ENCODE measurements at regions not wholly inside any gene's neighbourhood (a gene's known extent, or its start where the extent isn't known, plus 50 kb on each side); places are given as distances from the start of the nearest gene placed in this dataset.

GRCh38 chr5:71907001-71907588 is 188.0 kb downstream of the CARTPT start:
- Histone ChIP-seq H3K27ac (no peak overlapping the region), H3K4me1 (peaks cover 17% of the 10 kb centered on the region), H3K4me3 (no peak overlapping the region), H3K9me3 (no peaks in the 10 kb centered on the region), H3K27me3 (no peaks in the 10 kb centered on the region), H3K36me3 (no peaks in the 10 kb centered on the region)
- DNase-seq (ENCODE audit: low spot score in 2 of 2): no peak
- WGBS: 40% methylated on average over 3 of the region's 3 CpGs
- TF ChIP-seq CTCF (IDR thresholded peaks at IDR 0.05): no peak
- TF ChIP-seq POLR2AphosphoS5 (IDR thresholded peaks at IDR 0.05): no peak
- TF ChIP-seq EP300 (IDR thresholded peaks at IDR 0.05): no peak
- no peak for TF ChIP-seq POLR2A (IDR thresholded peaks at IDR 0.05)

GRCh38 chr5:71907608-71908145 is 188.6 kb downstream of the CARTPT start:
- TF ChIP-seq POLR2A (IDR thresholded peaks at IDR 0.05) (no peak), POLR2AphosphoS5 (IDR thresholded peaks at IDR 0.05) (no peak), EP300 (IDR thresholded peaks at IDR 0.05) (no peak), CTCF (IDR thresholded peaks at IDR 0.05) (no peak)
- H3K36me3 ChIP-seq: no peaks in the 10 kb centered on the region
- no peaks in the 10 kb centered on the region for H3K9me3 ChIP-seq
- WGBS: 56% methylated on average over 4 of the region's 4 CpGs
- H3K4me3 ChIP-seq: no peak overlapping the region
- H3K27me3 ChIP-seq: no peaks in the 10 kb centered on the region
- peaks cover 17% of the 10 kb centered on the region for H3K4me1 ChIP-seq
- H3K27ac ChIP-seq: no peak overlapping the region
- DNase-seq (ENCODE audit: low spot score in 2 of 2): no peak

GRCh38 chr5:71910741-71911140 is 191.7 kb downstream of the CARTPT start:
- Histone ChIP-seq H3K27me3 (no peaks in the 10 kb centered on the region), H3K36me3 (no peaks in the 10 kb centered on the region), H3K9me3 (no peaks in the 10 kb centered on the region), H3K4me1 (peaks cover 17% of the 10 kb centered on the region), H3K27ac (no peak overlapping the region), H3K4me3 (no peak overlapping the region)
- DNase-seq (ENCODE audit: low spot score in 2 of 2): no peak
- TF ChIP-seq POLR2AphosphoS5 (IDR thresholded peaks at IDR 0.05): no peak
- no peak for TF ChIP-seq EP300 (IDR thresholded peaks at IDR 0.05)
- TF ChIP-seq CTCF (IDR thresholded peaks at IDR 0.05): no peak
- TF ChIP-seq POLR2A (IDR thresholded peaks at IDR 0.05): no peak
- WGBS: 76% methylated on average over 3 of the region's 3 CpGs

- H3K4me3 ChIP-seq: no peak overlapping the region
- TF ChIP-seq EP300 (IDR thresholded peaks at IDR 0.05) (no peak), POLR2AphosphoS5 (IDR thresholded peaks at IDR 0.05) (no peak), CTCF (IDR thresholded peaks at IDR 0.05) (no peak)
- H3K4me1 ChIP-seq: peaks cover 7% of the 10 kb centered on the region
- no peaks in the 10 kb centered on the region for H3K27me3 ChIP-seq
- no peaks in the 10 kb centered on the region for H3K36me3 ChIP-seq
- DNase-seq (ENCODE audit: low spot score in 2 of 2): no peak
- 93% methylated on average over 1 of the region's 1 CpG for WGBS
- H3K9me3 ChIP-seq: no peaks in the 10 kb centered on the region
- no peak overlapping the region for H3K27ac ChIP-seq
These were observed 192.9 kb downstream of the CARTPT start for GRCh38 chr5:71912021-71912420.

- Histone ChIP-seq H3K27ac (no peak overlapping the region), H3K36me3 (no peaks in the 10 kb centered on the region), H3K4me3 (no peak overlapping the region), H3K9me3 (no peaks in the 10 kb centered on the region), H3K4me1 (no peaks in the 10 kb centered on the region), H3K27me3 (no peaks in the 10 kb centered on the region)
- TF ChIP-seq POLR2AphosphoS5 (IDR thresholded peaks at IDR 0.05): no peak
- TF ChIP-seq POLR2A (IDR thresholded peaks at IDR 0.05): no peak
- DNase-seq (ENCODE audit: low spot score in 2 of 2): no peak
- 54% methylated on average over 2 of the region's 2 CpGs for WGBS
These were observed 193.0 kb upstream of the MAP1B start for GRCh38 chr5:71914281-71914680.

Data from suprapubic skin (tissue), 4 donors.